ENCODE measurements at regions not wholly inside any gene's neighbourhood (a gene's known extent, or its start where the extent isn't known, plus 50 kb on each side); places are given as distances from the start of the nearest gene placed in this dataset.

DNA sequence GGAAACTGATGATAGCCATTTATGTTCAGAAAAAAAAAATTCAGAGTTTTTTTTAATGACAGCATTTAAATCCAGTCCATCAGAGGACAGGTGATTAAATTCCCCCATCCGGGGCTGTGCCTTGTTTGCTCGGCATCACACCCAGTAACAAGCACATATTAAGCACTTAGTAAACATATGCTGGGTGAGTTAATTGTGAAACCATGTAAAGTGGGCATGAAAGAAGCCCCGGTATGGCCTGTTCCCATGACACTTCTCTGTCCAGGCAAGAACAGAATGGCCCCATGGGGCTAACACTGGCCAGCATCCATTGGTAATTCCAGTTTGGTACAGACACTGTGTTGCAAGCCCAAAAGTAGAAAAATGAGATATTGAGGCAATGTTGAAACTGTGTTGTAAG, 220.8 kb upstream of the RNF32 start:
- ChIA-PET CTCF (interaction anchor here (0.6 kb wide), 1 partner anchor 527 kb away, joined by 3 read pairs; no protein-coding TSS in a partner anchor), POLR2A (ENCODE audit: low non-redundant PET) (no interaction called here)
- no TSS peak for BruUV-seq (replicated peaks)
- intact Hi-C loops (cut with micrococcal nuclease; ENCODE audit: unreplicated experiment), result no loop called here
- Histone ChIP-seq H3K9me3 (ENCODE audit: low read depth, low read length, poor library complexity, severe bottlenecking) (no peaks in the 10 kb centered on the region), H3K4me3 (ENCODE audit: low read depth, low read length, poor library complexity, severe bottlenecking) (no peak overlapping the region), H3K36me3 (ENCODE audit: insufficient read depth, low read length, poor library complexity, severe bottlenecking) (no peaks in the 10 kb centered on the region), H3K4me1 (ENCODE audit: insufficient read depth, low read length, poor library complexity, severe bottlenecking) (no peaks in the 10 kb centered on the region), H3K27me3 (replicated peaks; ENCODE audit: insufficient read depth, low read depth, low read length, poor library complexity) (peaks cover 6% of the 10 kb centered on the region), H3K27ac (ENCODE audit: low read depth, low read length, poor library complexity, severe bottlenecking) (no peak overlapping the region)
- no peak for TF ChIP-seq EZH2 (IDR thresholded peaks at IDR 0.05; ENCODE audit: borderline replicate concordance, low read depth, low read length, poor library complexity, severe bottlenecking)
- TF ChIP-seq, protein P1, sequence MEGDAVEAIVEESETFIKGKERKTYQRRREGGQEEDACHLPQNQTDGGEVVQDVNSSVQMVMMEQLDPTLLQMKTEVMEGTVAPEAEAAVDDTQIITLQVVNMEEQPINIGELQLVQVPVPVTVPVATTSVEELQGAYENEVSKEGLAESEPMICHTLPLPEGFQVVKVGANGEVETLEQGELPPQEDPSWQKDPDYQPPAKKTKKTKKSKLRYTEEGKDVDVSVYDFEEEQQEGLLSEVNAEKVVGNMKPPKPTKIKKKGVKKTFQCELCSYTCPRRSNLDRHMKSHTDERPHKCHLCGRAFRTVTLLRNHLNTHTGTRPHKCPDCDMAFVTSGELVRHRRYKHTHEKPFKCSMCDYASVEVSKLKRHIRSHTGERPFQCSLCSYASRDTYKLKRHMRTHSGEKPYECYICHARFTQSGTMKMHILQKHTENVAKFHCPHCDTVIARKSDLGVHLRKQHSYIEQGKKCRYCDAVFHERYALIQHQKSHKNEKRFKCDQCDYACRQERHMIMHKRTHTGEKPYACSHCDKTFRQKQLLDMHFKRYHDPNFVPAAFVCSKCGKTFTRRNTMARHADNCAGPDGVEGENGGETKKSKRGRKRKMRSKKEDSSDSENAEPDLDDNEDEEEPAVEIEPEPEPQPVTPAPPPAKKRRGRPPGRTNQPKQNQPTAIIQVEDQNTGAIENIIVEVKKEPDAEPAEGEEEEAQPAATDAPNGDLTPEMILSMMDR (conservative IDR thresholded peaks at IDR 0.05; ENCODE audit: low read depth, low read length), result no peak
- no peak for DNase-seq (ENCODE audit: low spot score)

DNA sequence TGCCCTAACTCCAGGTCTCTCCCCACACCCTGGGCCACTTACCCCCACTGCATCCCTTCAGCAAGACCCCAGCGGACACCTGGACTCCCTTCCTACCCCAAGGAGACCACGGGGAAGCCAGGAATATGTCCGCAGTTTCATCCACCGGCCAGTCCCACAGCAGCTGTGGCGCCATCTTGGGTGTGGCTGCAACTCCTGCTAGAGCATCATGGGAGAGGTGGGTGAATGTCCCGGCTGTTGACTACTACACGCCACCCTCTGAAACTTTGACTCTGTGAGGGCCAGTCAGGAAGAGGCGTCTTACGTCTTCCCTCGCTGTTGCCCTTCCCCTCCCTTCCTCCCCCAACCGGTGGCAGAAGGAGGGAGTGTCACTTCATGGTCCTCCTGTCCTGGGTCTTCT, 238.3 kb upstream of the RNF32 start:
- H3K4me1 ChIP-seq (ENCODE audit: insufficient read depth, low read length, poor library complexity, severe bottlenecking), result no peaks in the 10 kb centered on the region
- POLR2A ChIA-PET (ENCODE audit: low non-redundant PET), result no interaction called here
- BruUV-seq (replicated peaks), result no TSS peak
- H3K27me3 ChIP-seq (replicated peaks; ENCODE audit: insufficient read depth, low read depth, low read length, poor library complexity), result peaks cover 40% of the 10 kb centered on the region
- DNase-seq (ENCODE audit: low spot score), result no peak
- no peak overlapping the region for H3K4me3 ChIP-seq (ENCODE audit: low read depth, low read length, poor library complexity, severe bottlenecking)
- no peaks in the 10 kb centered on the region for H3K36me3 ChIP-seq (ENCODE audit: insufficient read depth, low read length, poor library complexity, severe bottlenecking)
- no peak for TF ChIP-seq EZH2 (IDR thresholded peaks at IDR 0.05; ENCODE audit: borderline replicate concordance, low read depth, low read length, poor library complexity, severe bottlenecking)
- TF ChIP-seq, protein P1 (conservative IDR thresholded peaks at IDR 0.05; ENCODE audit: low read depth, low read length), result no peak
- CTCF ChIA-PET, result no interaction called here
- intact Hi-C loops (cut with micrococcal nuclease; ENCODE audit: unreplicated experiment), result no loop called here
- no peaks in the 10 kb centered on the region for H3K9me3 ChIP-seq (ENCODE audit: low read depth, low read length, poor library complexity, severe bottlenecking)
- no peak overlapping the region for H3K27ac ChIP-seq (ENCODE audit: low read depth, low read length, poor library complexity, severe bottlenecking)

DNA sequence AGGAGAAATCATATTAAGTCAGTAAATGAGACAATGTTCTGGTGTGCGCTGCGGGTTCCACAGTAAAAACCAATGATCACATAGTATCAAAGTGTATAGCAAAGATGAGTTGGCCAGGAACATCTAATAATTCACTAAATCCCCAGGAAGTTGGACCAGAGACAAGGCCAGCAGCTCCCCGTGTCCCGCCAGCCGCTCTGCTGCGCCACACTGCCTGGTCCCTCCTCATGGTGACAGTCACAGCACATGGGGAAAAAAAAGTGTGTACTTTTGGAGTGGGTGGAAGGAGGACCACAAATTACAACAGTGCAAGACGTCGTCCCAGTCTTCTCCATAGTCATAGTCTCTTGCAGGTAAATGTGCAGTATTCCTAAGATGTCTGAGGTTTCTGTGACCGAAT, 239.0 kb upstream of the RNF32 start:
- intact Hi-C loops (cut with micrococcal nuclease; ENCODE audit: unreplicated experiment), result no loop called here
- TF ChIP-seq EZH2 (IDR thresholded peaks at IDR 0.05; ENCODE audit: borderline replicate concordance, low read depth, low read length, poor library complexity, severe bottlenecking), result no peak
- TF ChIP-seq, protein P1 (conservative IDR thresholded peaks at IDR 0.05; ENCODE audit: low read depth, low read length), result no peak
- no peak for DNase-seq (ENCODE audit: low spot score)
- no peaks in the 10 kb centered on the region for H3K36me3 ChIP-seq (ENCODE audit: insufficient read depth, low read length, poor library complexity, severe bottlenecking)
- H3K9me3 ChIP-seq (ENCODE audit: low read depth, low read length, poor library complexity, severe bottlenecking), result no peaks in the 10 kb centered on the region
- H3K4me3 ChIP-seq (ENCODE audit: low read depth, low read length, poor library complexity, severe bottlenecking), result no peak overlapping the region
- CTCF ChIA-PET, result no interaction called here
- POLR2A ChIA-PET (ENCODE audit: low non-redundant PET), result no interaction called here
- no peak overlapping the region for H3K27ac ChIP-seq (ENCODE audit: low read depth, low read length, poor library complexity, severe bottlenecking)
- H3K27me3 ChIP-seq (replicated peaks; ENCODE audit: insufficient read depth, low read depth, low read length, poor library complexity), result peaks cover 42% of the 10 kb centered on the region
- H3K4me1 ChIP-seq (ENCODE audit: insufficient read depth, low read length, poor library complexity, severe bottlenecking), result no peaks in the 10 kb centered on the region
- BruUV-seq (replicated peaks), result no TSS peak
